CD4-positive, alpha-beta T cell (primary cell): ENCODE measurements at regions not wholly inside any gene's neighbourhood (a gene's known extent, or its start where the extent isn't known, plus 50 kb on each side); places are given as distances from the start of the nearest gene placed in this dataset.

ENCODE experiments used
- ATAC-seq: fragments of 200-7000 bp; cut with Tn5 transposase; one replicate; pipeline ENCODE4 v1.10.0; 2022; ENCODE audit warnings: mild to moderate bottlenecking; ENCODE audit not compliant: poor library complexity
- CTCF ChIA-PET: fragments of 350-600 bp; sonication (Branson Sonifier 250); formaldehyde crosslinking; loops from one replicate; lab custom pipeline; 2021; ENCODE audit warnings: antibody characterized with exemption, inconsistent platforms; lab: Charles Lee
- POLR2A ChIA-PET: fragments of 350-600 bp; sonication (Branson Sonifier 250); formaldehyde crosslinking; loops from one replicate; lab custom pipeline; 2021; ENCODE audit warnings: antibody characterized with exemption, inconsistent platforms; lab: Charles Lee
- DNase-seq, 14 experiments: peaks; one replicate each; pipeline ENCODE4 v3.0.0-alpha.2; 2013 to 2020; ENCODE audit warnings: mixed read lengths in 2 of 14
- H3K27ac ChIP-seq, 2 donors: one replicate each; pipeline versions ENCODE4 v1.5.1 to v1.7.0; 2013; ENCODE audit warnings: low read length in 2 of 2, low read depth in 1 of 2, mild to moderate bottlenecking in 1 of 2
- H3K27me3 ChIP-seq, 2 experiments: 1 replicate in 1 of 2; 2 replicates in 1 of 2; pipeline versions ENCODE4 v1.6.1 to v1.7.0; 2013; ENCODE audit warnings: low read length in 2 of 2, control low read depth in 1 of 2, mild to moderate bottlenecking in 1 of 2, moderate library complexity in 1 of 2; ENCODE audit not compliant: insufficient read depth in 2 of 2, control insufficient read depth in 1 of 2
- H3K36me3 ChIP-seq: one replicate; pipeline ENCODE4 v1.6.1; 2013; ENCODE audit warnings: low read length, control low read depth; ENCODE audit not compliant: insufficient read depth
- H3K4me1 ChIP-seq: one replicate; pipeline ENCODE4 v1.6.1; 2013; ENCODE audit warnings: low read length, control low read depth; ENCODE audit not compliant: insufficient read depth
- H3K4me3 ChIP-seq: one replicate; pipeline ENCODE4 v1.5.1; 2013; ENCODE audit warnings: mild to moderate bottlenecking, low read length, moderate library complexity
- H3K9me3 ChIP-seq, 2 experiments: 1 replicate in 1 of 2; 2 replicates in 1 of 2; pipeline versions ENCODE4 v1.6.1 to v1.7.0; 2013; ENCODE audit warnings: low read length in 2 of 2, mild to moderate bottlenecking in 2 of 2, control low read depth in 1 of 2, moderate library complexity in 1 of 2; ENCODE audit not compliant: control insufficient read depth in 1 of 2, insufficient read depth in 1 of 2
- H3K27ac Mint-ChIP-seq: one replicate; pipeline ENCODE4 v1.8.0; 2020; ENCODE audit warnings: mixed read lengths
- H3K27me3 Mint-ChIP-seq: one replicate; pipeline ENCODE4 v1.8.0; 2021; ENCODE audit warnings: mixed read lengths
- H3K36me3 Mint-ChIP-seq: one replicate; pipeline ENCODE4 v1.8.0; 2021; ENCODE audit warnings: low read depth, mixed read lengths
- H3K4me1 Mint-ChIP-seq: one replicate; pipeline ENCODE4 v1.8.0; 2021; ENCODE audit warnings: low read depth, mixed read lengths
- H3K4me3 Mint-ChIP-seq: one replicate; pipeline ENCODE4 v1.8.0; 2020; ENCODE audit warnings: mild to moderate bottlenecking, mixed read lengths
- H3K9me3 Mint-ChIP-seq: one replicate; pipeline ENCODE4 v1.8.0; 2020; ENCODE audit warnings: mixed read lengths
- CTCF ChIP-seq: fragments of 200-600 bp; IDR thresholded peaks from one replicate; pipeline ENCODE4 v1.8.0; 2022; ENCODE audit warnings: antibody characterized with exemption, mild to moderate bottlenecking
- intact Hi-C, 2 experiments: fragments of 100-400 bp; cut with DNase I in 1 of 2; cut with micrococcal nuclease in 1 of 2; formaldehyde crosslinking; loops; one replicate each; pipeline versions ENCODE4 v1.15.1 to v1.9.0; 2023 to 2025; cut with DNase I, micrococcal nuclease

GRCh38 chr4:26065833-26066232 is 151.8 kb downstream of the SMIM20 start:
- no peak overlapping the region for H3K4me3 Mint-ChIP-seq
- H3K27me3 Mint-ChIP-seq, result no peaks in the 10 kb centered on the region
- CTCF ChIA-PET, result no interaction called here
- intact Hi-C loops, result no loop called here
- Histone ChIP-seq H3K27me3 (no peaks in the 10 kb centered on the region), H3K4me1 (no peaks in the 10 kb centered on the region), H3K36me3 (no peaks in the 10 kb centered on the region), H3K27ac (no peak overlapping the region), H3K4me3 (no peak overlapping the region), H3K9me3 (no peaks in the 10 kb centered on the region)
- ATAC-seq, result no peak
- H3K4me1 Mint-ChIP-seq, result no peaks in the 10 kb centered on the region
- TF ChIP-seq CTCF, result no peak
- no peak for DNase-seq
- no peaks in the 10 kb centered on the region for H3K9me3 Mint-ChIP-seq
- H3K36me3 Mint-ChIP-seq, result no peaks in the 10 kb centered on the region
- H3K27ac Mint-ChIP-seq, result no peak overlapping the region
- POLR2A ChIA-PET, result no interaction called here

- H3K27me3 ChIP-seq, result no peaks in the 10 kb centered on the region
- intact Hi-C loops, result no loop called here
- Mint-ChIP-seq H3K27me3 (no peaks in the 10 kb centered on the region), H3K9me3 (no peaks in the 10 kb centered on the region), H3K27ac (no peak overlapping the region), H3K4me1 (no peaks in the 10 kb centered on the region), H3K4me3 (no peak overlapping the region), H3K36me3 (no peaks in the 10 kb centered on the region)
- ChIA-PET POLR2A (no interaction called here), CTCF (interaction anchor here (1.0 kb wide), 1 partner anchor 9 kb away, joined by 3 read pairs; no protein-coding TSS in a partner anchor)
- H3K4me3 ChIP-seq, result no peak overlapping the region
- H3K27ac ChIP-seq, result no peak overlapping the region
- no peaks in the 10 kb centered on the region for H3K9me3 ChIP-seq
- no peak for DNase-seq
- ATAC-seq, result no peak
- no peaks in the 10 kb centered on the region for H3K36me3 ChIP-seq
- H3K4me1 ChIP-seq, result no peaks in the 10 kb centered on the region
- no peak for TF ChIP-seq CTCF
These were observed 153.0 kb downstream of the SMIM20 start for GRCh38 chr4:26067035-26067434.

- DNase-seq (peak in 1 of 14 experiments; percentile 15), ATAC-seq (no peak)
- Mint-ChIP-seq H3K27me3 (no peaks in the 10 kb centered on the region), H3K36me3 (no peaks in the 10 kb centered on the region), H3K27ac (no peak overlapping the region), H3K4me3 (no peak overlapping the region), H3K4me1 (peaks cover 4% of the 10 kb centered on the region), H3K9me3 (no peaks in the 10 kb centered on the region)
- intact Hi-C loops, result no loop called here
- ChIA-PET CTCF (no interaction called here), POLR2A (no interaction called here)
- TF ChIP-seq CTCF, result no peak
- H3K27ac ChIP-seq, result no peak overlapping the region
- H3K36me3 ChIP-seq, result no peaks in the 10 kb centered on the region
- peaks cover 7% of the 10 kb centered on the region for H3K4me1 ChIP-seq
- no peaks in the 10 kb centered on the region for H3K9me3 ChIP-seq
- no peaks in the 10 kb centered on the region for H3K27me3 ChIP-seq
- H3K4me3 ChIP-seq, result no peak overlapping the region
These were observed 155.2 kb downstream of the SMIM20 start for GRCh38 chr4:26069218-26069617.
